Activated B cell treated with CpG ODN at 0.5 μM for 24 hours (primary cell): ENCODE measurements at regions not wholly inside any gene's neighbourhood (a gene's known extent, or its start where the extent isn't known, plus 50 kb on each side); places are given as distances from the start of the nearest gene placed in this dataset.

ENCODE experiments used
- ATAC-seq: fragments of 200-7000 bp; cut with Tn5 transposase; one replicate; pipeline ENCODE4 v1.10.0; 2021; ENCODE audit warnings: low read depth, mild to moderate bottlenecking, moderate library complexity
- CTCF ChIA-PET: fragments of 350-600 bp; sonication (Branson Sonifier 250); formaldehyde crosslinking; loops from one replicate; lab custom pipeline; 2021; ENCODE audit warnings: antibody characterized with exemption; lab: Charles Lee
- POLR2A ChIA-PET: fragments of 350-600 bp; sonication (Branson Sonifier 250); formaldehyde crosslinking; loops from one replicate; lab custom pipeline; 2021; ENCODE audit warnings: antibody characterized with exemption; lab: Charles Lee
- DNase-seq: peaks from one replicate; pipeline ENCODE4 v3.0.0; 2022
- H3K27ac Mint-ChIP-seq: one replicate; pipeline ENCODE4 v1.8.0; 2020; ENCODE audit warnings: mixed read lengths
- H3K27me3 Mint-ChIP-seq: one replicate; pipeline ENCODE4 v1.8.0; 2021; ENCODE audit warnings: mixed read lengths
- H3K36me3 Mint-ChIP-seq: one replicate; pipeline ENCODE4 v1.8.0; 2021; ENCODE audit warnings: low read depth, mixed read lengths
- H3K4me1 Mint-ChIP-seq: one replicate; pipeline ENCODE4 v1.8.0; 2021; ENCODE audit warnings: mixed read lengths
- H3K4me3 Mint-ChIP-seq: one replicate; pipeline ENCODE4 v1.8.0; 2020; ENCODE audit warnings: mild to moderate bottlenecking, mixed read lengths
- H3K9me3 Mint-ChIP-seq: one replicate; pipeline ENCODE4 v1.8.0; 2020; ENCODE audit warnings: mixed read lengths
- intact Hi-C: fragments of 100-400 bp; cut with micrococcal nuclease; formaldehyde crosslinking; loops from one replicate; pipeline ENCODE4 v1.15.1; 2024
- TF ChIP-seq, protein P1 (sequence below): fragments of 200-600 bp; IDR thresholded peaks from one replicate; pipeline ENCODE4 v1.8.0; 2022; ENCODE audit warnings: antibody characterized with exemption, mild to moderate bottlenecking

DNA sequence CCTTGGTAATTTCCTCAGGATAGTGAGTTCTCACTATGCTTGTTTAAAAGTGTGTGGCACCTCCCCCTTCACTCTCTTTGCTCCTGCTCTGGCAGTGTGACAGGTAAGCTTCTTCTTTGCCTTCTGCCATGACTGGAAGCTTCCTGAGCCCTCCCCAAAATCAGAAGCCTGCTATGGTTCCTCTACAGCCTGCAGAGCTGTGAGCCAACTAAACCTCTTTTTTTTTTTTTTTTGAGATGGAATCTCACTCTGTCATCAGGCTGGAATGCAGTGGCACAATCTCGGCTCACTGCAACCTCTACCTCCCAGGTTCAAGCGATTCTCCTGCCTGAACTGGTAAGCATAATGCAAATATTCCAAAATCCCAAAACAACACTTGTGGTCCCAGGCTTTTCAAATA lies 80.0 kb downstream of the SOWAHC start:
- DNase-seq (no peak), ATAC-seq (no peak)
- Mint-ChIP-seq H3K36me3 (no peaks in the 10 kb centered on the region), H3K9me3 (no peaks in the 10 kb centered on the region), H3K4me1 (no peaks in the 10 kb centered on the region), H3K27me3 (no peaks in the 10 kb centered on the region), H3K4me3 (no peak overlapping the region), H3K27ac (no peak overlapping the region)
- POLR2A ChIA-PET, result no interaction called here
- intact Hi-C loops, result no loop called here
- TF ChIP-seq, protein P1, sequence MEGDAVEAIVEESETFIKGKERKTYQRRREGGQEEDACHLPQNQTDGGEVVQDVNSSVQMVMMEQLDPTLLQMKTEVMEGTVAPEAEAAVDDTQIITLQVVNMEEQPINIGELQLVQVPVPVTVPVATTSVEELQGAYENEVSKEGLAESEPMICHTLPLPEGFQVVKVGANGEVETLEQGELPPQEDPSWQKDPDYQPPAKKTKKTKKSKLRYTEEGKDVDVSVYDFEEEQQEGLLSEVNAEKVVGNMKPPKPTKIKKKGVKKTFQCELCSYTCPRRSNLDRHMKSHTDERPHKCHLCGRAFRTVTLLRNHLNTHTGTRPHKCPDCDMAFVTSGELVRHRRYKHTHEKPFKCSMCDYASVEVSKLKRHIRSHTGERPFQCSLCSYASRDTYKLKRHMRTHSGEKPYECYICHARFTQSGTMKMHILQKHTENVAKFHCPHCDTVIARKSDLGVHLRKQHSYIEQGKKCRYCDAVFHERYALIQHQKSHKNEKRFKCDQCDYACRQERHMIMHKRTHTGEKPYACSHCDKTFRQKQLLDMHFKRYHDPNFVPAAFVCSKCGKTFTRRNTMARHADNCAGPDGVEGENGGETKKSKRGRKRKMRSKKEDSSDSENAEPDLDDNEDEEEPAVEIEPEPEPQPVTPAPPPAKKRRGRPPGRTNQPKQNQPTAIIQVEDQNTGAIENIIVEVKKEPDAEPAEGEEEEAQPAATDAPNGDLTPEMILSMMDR, result no peak
- CTCF ChIA-PET, result no interaction called here

DNA sequence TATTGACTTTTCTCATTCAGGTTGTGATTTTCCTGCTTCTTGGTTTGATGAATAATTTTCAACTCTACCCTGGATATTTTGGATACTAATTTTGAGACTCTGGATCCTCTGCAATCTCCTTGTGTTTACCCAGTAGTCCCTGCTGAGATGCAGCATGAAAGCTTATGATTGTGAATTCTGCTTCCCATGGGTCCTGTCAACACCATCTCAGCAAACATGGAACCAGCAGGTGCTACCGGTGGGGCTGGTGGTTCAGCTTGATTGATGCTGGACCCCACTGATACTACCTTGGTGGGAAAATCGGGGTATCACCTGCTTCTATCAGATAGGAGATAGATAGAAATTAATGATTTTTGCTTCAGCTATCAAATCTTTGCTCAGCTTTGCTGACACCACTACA lies 81.1 kb downstream of the SOWAHC start:
- no peak for DNase-seq
- ChIA-PET POLR2A (no interaction called here), CTCF (no interaction called here)
- intact Hi-C loops, result no loop called here
- TF ChIP-seq, protein P1, result no peak
- no peaks in the 10 kb centered on the region for H3K9me3 Mint-ChIP-seq
- no peak overlapping the region for H3K27ac Mint-ChIP-seq
- no peak for ATAC-seq
- H3K4me1 Mint-ChIP-seq, result no peaks in the 10 kb centered on the region
- peaks cover under 1% of the 10 kb centered on the region for H3K27me3 Mint-ChIP-seq
- H3K4me3 Mint-ChIP-seq, result no peak overlapping the region
- no peaks in the 10 kb centered on the region for H3K36me3 Mint-ChIP-seq

DNA sequence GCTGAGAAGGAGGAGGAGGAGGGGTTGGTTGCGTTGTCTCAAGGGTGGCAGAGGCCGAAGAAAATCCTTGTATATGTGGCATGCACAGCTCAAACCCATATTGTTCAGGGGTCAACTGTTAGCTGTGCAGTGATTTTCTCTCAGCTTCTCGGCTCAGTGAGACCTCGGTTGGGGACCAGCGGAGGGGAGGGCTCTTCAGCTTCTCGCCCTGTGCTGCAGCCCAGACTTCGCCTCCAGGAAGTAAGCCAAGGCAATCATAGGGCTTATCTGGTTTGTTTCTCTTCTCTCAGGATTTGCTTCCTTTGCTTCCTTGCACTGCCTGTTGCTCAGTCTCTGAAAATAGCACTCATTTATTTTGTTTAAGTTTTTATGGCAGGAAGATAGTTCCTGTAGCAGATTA lies 85.5 kb downstream of the SOWAHC start:
- DNase-seq (no peak), ATAC-seq (no peak)
- intact Hi-C loops, result no loop called here
- ChIA-PET POLR2A (no interaction called here), CTCF (no interaction called here)
- H3K36me3 Mint-ChIP-seq, result no peaks in the 10 kb centered on the region
- peaks cover 13% of the 10 kb centered on the region for H3K27me3 Mint-ChIP-seq
- TF ChIP-seq, protein P1, result no peak
- H3K9me3 Mint-ChIP-seq, result no peaks in the 10 kb centered on the region
- no peak overlapping the region for H3K4me3 Mint-ChIP-seq
- H3K4me1 Mint-ChIP-seq, result no peaks in the 10 kb centered on the region
- no peak overlapping the region for H3K27ac Mint-ChIP-seq

DNA sequence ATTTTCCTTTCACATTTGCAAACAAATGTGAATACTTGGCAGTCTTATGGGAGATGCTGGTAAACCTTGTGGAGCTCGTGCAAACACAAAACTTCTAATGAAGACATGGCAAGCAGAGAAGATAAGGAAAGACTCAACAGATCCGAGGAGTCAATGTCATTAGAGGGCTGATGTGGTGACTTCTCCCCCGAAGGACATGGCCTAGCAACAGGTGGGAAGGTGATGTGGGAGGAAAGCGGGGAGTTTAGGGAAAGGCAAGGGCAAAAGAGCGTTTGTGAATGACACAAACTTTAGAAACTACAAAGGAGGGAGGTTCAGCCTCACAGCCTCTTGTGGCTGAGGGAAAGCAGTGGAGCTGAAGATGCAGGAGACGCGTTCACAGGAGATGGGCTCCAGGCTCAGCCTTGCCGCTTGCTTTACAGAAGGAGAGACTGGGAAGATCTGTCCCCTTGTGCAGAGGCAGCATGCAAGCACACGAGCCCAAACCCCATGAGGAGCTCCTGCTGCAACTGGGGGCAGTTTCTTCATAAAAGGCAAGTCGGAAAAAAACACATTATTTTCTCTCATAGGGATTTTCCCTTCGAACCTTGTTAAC lies 86.6 kb downstream of the SOWAHC start:
- ATAC-seq (no peak), DNase-seq (no peak)
- no peaks in the 10 kb centered on the region for H3K9me3 Mint-ChIP-seq
- ChIA-PET POLR2A (no interaction called here), CTCF (no interaction called here)
- H3K27ac Mint-ChIP-seq, result no peak overlapping the region
- H3K4me3 Mint-ChIP-seq, result no peak overlapping the region
- intact Hi-C loops, result no loop called here
- no peaks in the 10 kb centered on the region for H3K36me3 Mint-ChIP-seq
- H3K27me3 Mint-ChIP-seq, result peaks cover 13% of the 10 kb centered on the region
- no peaks in the 10 kb centered on the region for H3K4me1 Mint-ChIP-seq
- TF ChIP-seq, protein P1, result no peak

DNA sequence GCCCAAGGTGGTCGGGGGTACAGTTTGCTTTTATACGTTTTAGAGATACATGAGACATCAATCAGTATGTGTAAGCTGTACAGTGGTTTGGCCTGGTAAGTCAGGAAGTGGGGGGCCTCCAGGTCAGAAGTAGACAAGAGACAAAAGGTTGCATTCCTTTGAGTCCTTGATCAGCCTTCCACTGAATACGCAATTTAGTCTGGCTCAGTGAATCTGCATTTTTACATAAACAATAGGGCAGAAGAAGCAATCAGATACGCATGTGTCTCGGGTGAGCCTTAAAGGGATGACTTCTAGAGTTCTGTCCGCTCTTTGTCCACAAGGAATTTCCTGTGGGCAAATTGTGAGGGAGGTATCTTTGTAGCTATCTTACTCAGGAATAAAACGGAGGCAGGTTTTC lies 87.2 kb downstream of the SOWAHC start:
- TF ChIP-seq, protein P1, result no peak
- H3K4me3 Mint-ChIP-seq, result no peak overlapping the region
- CTCF ChIA-PET, result no interaction called here
- no peaks in the 10 kb centered on the region for H3K4me1 Mint-ChIP-seq
- no peak for ATAC-seq
- no peaks in the 10 kb centered on the region for H3K9me3 Mint-ChIP-seq
- no peaks in the 10 kb centered on the region for H3K36me3 Mint-ChIP-seq
- DNase-seq, result no peak
- POLR2A ChIA-PET, result no interaction called here
- intact Hi-C loops, result no loop called here
- H3K27me3 Mint-ChIP-seq, result peaks cover 13% of the 10 kb centered on the region
- no peak overlapping the region for H3K27ac Mint-ChIP-seq
